Activated CD8-positive, alpha-beta memory T cell treated with anti-CD3 and anti-CD28 coated beads, Interleukin-2, amount 10 ng/mL, durations not matched to agents 7 days and 5 days (primary cell): ENCODE measurements at regions not wholly inside any gene's neighbourhood (a gene's known extent, or its start where the extent isn't known, plus 50 kb on each side); places are given as distances from the start of the nearest gene placed in this dataset.

Experiments used
- ATAC-seq: fragments of 150-1000 bp; cut with Tn5 transposase; one replicate; pipeline ENCODE4 v1.10.0; 2021; ENCODE audit warnings: moderate library complexity
- CTCF ChIA-PET: fragments of 350-600 bp; sonication (Branson Sonifier 250); formaldehyde crosslinking; loops from one replicate; lab custom pipeline; 2021; ENCODE audit warnings: antibody characterized with exemption; lab: Charles Lee
- DNase-seq: peaks from one replicate; pipeline ENCODE4 v3.0.0-alpha.2; 2020
- H3K27ac Mint-ChIP-seq: one replicate; pipeline ENCODE4 v1.8.0; 2021; ENCODE audit warnings: mild to moderate bottlenecking, mixed read lengths
- H3K27me3 Mint-ChIP-seq: one replicate; pipeline ENCODE4 v1.8.0; 2021; ENCODE audit warnings: mixed read lengths
- H3K36me3 Mint-ChIP-seq: one replicate; pipeline ENCODE4 v1.8.0; 2021; ENCODE audit warnings: mild to moderate bottlenecking, mixed read lengths
- H3K4me1 Mint-ChIP-seq: one replicate; pipeline ENCODE4 v1.8.0; 2021; ENCODE audit warnings: mixed read lengths
- H3K4me3 Mint-ChIP-seq: one replicate; pipeline ENCODE4 v1.8.0; 2021; ENCODE audit warnings: mild to moderate bottlenecking, moderate library complexity, mixed read lengths
- H3K9me3 Mint-ChIP-seq: one replicate; pipeline ENCODE4 v1.8.0; 2022; ENCODE audit warnings: low read depth, mixed read lengths

GRCh38 chr21:19245188-19245580 lies 841.6 kb upstream of the TMPRSS15 start:
- Mint-ChIP-seq H3K4me3 (no peak overlapping the region), H3K4me1 (no peaks in the 10 kb centered on the region), H3K36me3 (no peaks in the 10 kb centered on the region), H3K9me3 (peaks cover 28% of the 10 kb centered on the region), H3K27ac (no peak overlapping the region), H3K27me3 (no peaks in the 10 kb centered on the region)
- CTCF ChIA-PET, result no interaction called here
- ATAC-seq (no peak), DNase-seq (no peak)

- H3K9me3 Mint-ChIP-seq, result peaks cover 29% of the 10 kb centered on the region
- ATAC-seq, result no peak
- DNase-seq, result no peak
- H3K36me3 Mint-ChIP-seq, result no peaks in the 10 kb centered on the region
- CTCF ChIA-PET, result no interaction called here
- no peak overlapping the region for H3K4me3 Mint-ChIP-seq
- no peaks in the 10 kb centered on the region for H3K27me3 Mint-ChIP-seq
- H3K4me1 Mint-ChIP-seq, result no peaks in the 10 kb centered on the region
- H3K27ac Mint-ChIP-seq, result no peak overlapping the region
These were observed 842.4 kb upstream of the TMPRSS15 start for GRCh38 chr21:19246018-19246417.

DNA sequence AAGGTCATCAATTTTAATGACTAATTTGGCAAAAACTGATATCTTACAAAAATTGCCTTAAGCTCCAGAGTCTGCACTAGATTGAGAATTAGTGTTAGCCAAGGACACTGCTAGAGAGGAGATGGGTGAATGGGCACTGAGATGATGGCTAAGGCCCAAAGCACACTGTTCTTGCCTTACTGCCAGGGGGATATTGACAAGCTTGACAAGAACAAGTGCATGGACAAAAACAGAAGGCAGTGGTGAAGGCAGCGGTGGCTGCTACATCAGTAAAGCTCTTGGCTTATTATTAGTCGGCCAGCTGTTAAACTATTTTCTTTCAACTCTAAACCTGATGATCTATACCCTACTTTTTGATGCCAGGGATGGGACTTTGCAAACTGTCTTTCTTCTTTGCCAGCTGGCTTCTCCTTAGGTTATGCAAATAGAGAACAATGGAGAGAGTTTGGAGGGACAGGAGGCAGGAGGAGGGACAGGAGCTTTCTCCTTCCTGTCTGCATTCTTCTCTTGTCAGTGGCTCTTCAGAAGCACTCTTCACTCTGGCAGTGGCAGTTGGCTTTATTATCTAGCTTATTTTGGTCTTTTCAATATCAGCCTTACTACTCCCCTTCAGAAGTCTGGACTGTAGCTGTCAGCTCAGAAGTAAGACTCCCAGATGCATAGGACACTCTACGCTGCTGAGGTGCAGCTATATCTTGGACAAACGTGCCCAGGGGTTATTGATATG lies 853.5 kb upstream of the TMPRSS15 start:
- DNase-seq (no peak), ATAC-seq (no peak)
- Mint-ChIP-seq H3K4me3 (no peak overlapping the region), H3K27ac (no peak overlapping the region), H3K4me1 (no peaks in the 10 kb centered on the region), H3K27me3 (no peaks in the 10 kb centered on the region), H3K9me3 (peaks cover 7% of the 10 kb centered on the region), H3K36me3 (no peaks in the 10 kb centered on the region)
- CTCF ChIA-PET, result no interaction called here

- no peak overlapping the region for H3K4me3 Mint-ChIP-seq
- DNase-seq (no peak), ATAC-seq (no peak)
- H3K27ac Mint-ChIP-seq, result no peak overlapping the region
- CTCF ChIA-PET, result no interaction called here
- no peaks in the 10 kb centered on the region for H3K36me3 Mint-ChIP-seq
- no peaks in the 10 kb centered on the region for H3K4me1 Mint-ChIP-seq
- H3K27me3 Mint-ChIP-seq, result no peaks in the 10 kb centered on the region
- H3K9me3 Mint-ChIP-seq, result peaks cover 9% of the 10 kb centered on the region
These were observed 858.3 kb upstream of the TMPRSS15 start for GRCh38 chr21:19261731-19262376.

GRCh38 chr21:19266636-19267035 lies 863.1 kb upstream of the TMPRSS15 start:
- H3K9me3 Mint-ChIP-seq, result peaks cover 8% of the 10 kb centered on the region
- no peak overlapping the region for H3K4me3 Mint-ChIP-seq
- no peaks in the 10 kb centered on the region for H3K36me3 Mint-ChIP-seq
- ATAC-seq (no peak), DNase-seq (no peak)
- CTCF ChIA-PET, result no interaction called here
- H3K4me1 Mint-ChIP-seq, result no peaks in the 10 kb centered on the region
- H3K27ac Mint-ChIP-seq, result no peak overlapping the region
- no peaks in the 10 kb centered on the region for H3K27me3 Mint-ChIP-seq

GRCh38 chr21:19268686-19269085 lies 865.1 kb upstream of the TMPRSS15 start:
- H3K4me1 Mint-ChIP-seq, result no peaks in the 10 kb centered on the region
- no peaks in the 10 kb centered on the region for H3K27me3 Mint-ChIP-seq
- CTCF ChIA-PET, result interaction anchor here (1.1 kb wide), 1 partner anchor 18 kb away, joined by 4 read pairs; no protein-coding TSS in a partner anchor

GRCh38 chr21:19275065-19275464 lies 871.5 kb upstream of the TMPRSS15 start:
- Mint-ChIP-seq H3K27me3 (no peaks in the 10 kb centered on the region), H3K9me3 (no peaks in the 10 kb centered on the region), H3K4me1 (no peaks in the 10 kb centered on the region), H3K36me3 (no peaks in the 10 kb centered on the region), H3K4me3 (no peak overlapping the region), H3K27ac (no peak overlapping the region)
- DNase-seq (no peak), ATAC-seq (no peak)
- CTCF ChIA-PET, result no interaction called here

More at GRCh38 chr21:19268686-19269085, 865.1 kb upstream of the TMPRSS15 start:
- Mint-ChIP-seq H3K9me3 (peaks cover 5% of the 10 kb centered on the region), H3K4me3 (no peak overlapping the region), H3K27ac (no peak overlapping the region), H3K36me3 (no peaks in the 10 kb centered on the region)
- ATAC-seq, result no peak
- DNase-seq, result no peak

DNA sequence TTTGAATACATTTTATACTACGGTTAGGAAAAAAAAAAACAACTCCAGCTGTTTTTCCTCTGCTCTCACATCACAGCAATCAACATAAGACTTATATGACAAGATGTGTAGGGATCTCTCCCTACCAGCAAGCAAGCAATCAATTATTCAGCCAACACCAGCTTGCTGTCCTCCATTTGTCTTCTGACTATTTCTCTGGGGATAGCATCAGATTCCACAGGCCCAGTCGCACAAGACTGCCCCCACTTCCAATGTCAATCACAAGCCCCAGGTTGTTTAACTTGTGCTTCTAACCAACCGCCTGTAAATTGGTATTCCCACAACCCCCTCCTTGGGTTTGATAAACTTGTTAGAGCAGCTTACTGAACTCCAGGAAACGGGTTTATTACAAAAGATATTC lies 873.1 kb upstream of the TMPRSS15 start:
- no peak overlapping the region for H3K4me3 Mint-ChIP-seq
- DNase-seq, result no peak
- H3K4me1 Mint-ChIP-seq, result no peaks in the 10 kb centered on the region
- ATAC-seq, result no peak
- no peaks in the 10 kb centered on the region for H3K27me3 Mint-ChIP-seq
- no peaks in the 10 kb centered on the region for H3K36me3 Mint-ChIP-seq
- CTCF ChIA-PET, result no interaction called here
- peaks cover 4% of the 10 kb centered on the region for H3K9me3 Mint-ChIP-seq
- no peak overlapping the region for H3K27ac Mint-ChIP-seq

DNA sequence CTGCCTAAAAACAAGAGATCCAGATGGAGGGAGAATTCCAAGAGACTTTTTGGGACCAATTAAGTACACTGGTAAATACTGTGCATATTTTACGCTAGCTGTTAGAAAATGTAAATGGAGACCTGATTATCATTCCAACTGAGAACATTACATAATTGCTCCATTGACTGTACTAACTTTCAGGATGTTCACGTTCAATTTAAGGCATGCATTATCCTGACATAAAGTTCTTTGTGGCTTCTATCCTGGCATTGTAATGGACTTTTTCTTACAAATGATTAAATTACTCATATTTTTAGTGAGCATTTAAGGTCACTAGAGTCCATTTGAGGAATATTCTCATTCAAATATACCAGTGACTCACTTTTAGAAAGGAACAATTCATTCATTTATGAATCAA lies 883.3 kb upstream of the TMPRSS15 start:
- DNase-seq (no peak), ATAC-seq (no peak)
- CTCF ChIA-PET, result no interaction called here
- Mint-ChIP-seq H3K27ac (no peak overlapping the region), H3K4me3 (no peak overlapping the region), H3K4me1 (no peaks in the 10 kb centered on the region), H3K36me3 (no peaks in the 10 kb centered on the region), H3K27me3 (no peaks in the 10 kb centered on the region), H3K9me3 (peaks cover 5% of the 10 kb centered on the region)

DNA sequence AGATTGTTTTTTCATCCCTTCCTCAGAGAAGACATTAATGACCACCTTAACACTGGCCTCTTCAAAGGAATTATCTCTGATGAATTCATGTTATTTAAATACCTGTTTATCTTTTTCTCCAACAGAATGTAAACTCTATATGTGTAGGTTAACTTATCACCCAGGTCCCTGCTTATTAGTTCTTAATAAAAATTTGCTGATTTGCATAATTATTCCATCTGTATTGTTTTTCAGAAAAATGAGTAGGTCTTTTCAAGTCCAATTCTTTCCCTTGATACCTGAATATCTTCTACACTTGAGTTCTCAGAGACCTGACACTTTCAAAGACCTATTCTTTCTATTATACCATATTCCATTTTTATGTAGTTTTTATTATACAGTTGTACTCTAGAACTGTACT lies 886.7 kb upstream of the TMPRSS15 start:
- CTCF ChIA-PET, result no interaction called here

GRCh38 chr21:19320291-19320690 lies 916.7 kb upstream of the TMPRSS15 start:
- Mint-ChIP-seq H3K36me3 (no peaks in the 10 kb centered on the region), H3K27ac (no peak overlapping the region), H3K9me3 (peaks cover 3% of the 10 kb centered on the region), H3K4me1 (no peaks in the 10 kb centered on the region), H3K4me3 (no peak overlapping the region), H3K27me3 (no peaks in the 10 kb centered on the region)
- CTCF ChIA-PET, result interaction anchor here (1.2 kb wide), 1 partner anchor 22 kb away, joined by 3 read pairs; no protein-coding TSS in a partner anchor
- no peak for ATAC-seq
- no peak for DNase-seq

More for the DNA sequence above, 886.7 kb upstream of the TMPRSS15 start:
- H3K9me3 Mint-ChIP-seq, result peaks cover 19% of the 10 kb centered on the region
- no peaks in the 10 kb centered on the region for H3K4me1 Mint-ChIP-seq
- no peak for ATAC-seq
- H3K27ac Mint-ChIP-seq, result no peak overlapping the region
- no peak for DNase-seq
- no peaks in the 10 kb centered on the region for H3K36me3 Mint-ChIP-seq
- no peaks in the 10 kb centered on the region for H3K27me3 Mint-ChIP-seq
- no peak overlapping the region for H3K4me3 Mint-ChIP-seq

DNA sequence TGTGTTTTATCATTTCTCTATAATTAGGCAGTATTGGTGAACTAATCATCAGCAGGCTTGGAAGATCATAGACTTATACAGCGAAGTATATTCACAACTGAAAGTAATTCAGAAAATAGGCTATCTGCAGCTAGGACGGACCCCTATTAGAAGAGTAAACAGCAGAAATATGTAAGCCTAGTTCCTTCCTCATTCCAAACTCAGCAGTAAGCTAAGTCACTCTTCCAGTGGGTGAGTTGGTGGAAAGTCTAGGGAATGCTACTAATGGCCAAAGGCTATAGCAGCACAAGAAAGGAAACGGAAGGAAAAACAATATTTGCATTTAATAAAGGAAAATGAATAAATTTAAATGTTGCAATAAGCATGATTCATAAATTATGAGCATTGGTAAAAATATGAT lies 918.1 kb upstream of the TMPRSS15 start:
- Mint-ChIP-seq H3K36me3 (no peaks in the 10 kb centered on the region), H3K27ac (no peak overlapping the region), H3K4me1 (no peaks in the 10 kb centered on the region), H3K4me3 (no peak overlapping the region), H3K9me3 (peaks cover 3% of the 10 kb centered on the region), H3K27me3 (no peaks in the 10 kb centered on the region)
- CTCF ChIA-PET, result no interaction called here
- no peak for DNase-seq
- no peak for ATAC-seq

- Mint-ChIP-seq H3K36me3 (no peaks in the 10 kb centered on the region), H3K27ac (no peak overlapping the region), H3K27me3 (no peaks in the 10 kb centered on the region), H3K9me3 (peaks cover 3% of the 10 kb centered on the region), H3K4me3 (no peak overlapping the region), H3K4me1 (no peaks in the 10 kb centered on the region)
- no peak for DNase-seq
- no peak for ATAC-seq
- CTCF ChIA-PET, result no interaction called here
These were observed 918.8 kb upstream of the TMPRSS15 start for GRCh38 chr21:19322360-19322759.
